GM15510 (cell line): ENCODE measurements at regions not wholly inside any gene's neighbourhood (a gene's known extent, or its start where the extent isn't known, plus 50 kb on each side); places are given as distances from the start of the nearest gene placed in this dataset.

Source experiments
- POLR2A ChIP-seq: IDR thresholded peaks from 3 replicates; pipeline ENCODE4 v1.6.1; 2011; ENCODE audit warnings: borderline replicate concordance; ENCODE audit not compliant: insufficient read length; ENCODE audit errors: extremely low read depth

GRCh38 chr5:8701251-8701650 is 832.3 kb downstream of the MTRR start:
- TF ChIP-seq POLR2A = no peak

GRCh38 chr5:8710426-8710930 is 835.4 kb downstream of the SEMA5A start:
- no peak for TF ChIP-seq POLR2A

- no peak for TF ChIP-seq POLR2A
These were observed 831.7 kb downstream of the SEMA5A start for GRCh38 chr5:8714198-8714597.

DNA sequence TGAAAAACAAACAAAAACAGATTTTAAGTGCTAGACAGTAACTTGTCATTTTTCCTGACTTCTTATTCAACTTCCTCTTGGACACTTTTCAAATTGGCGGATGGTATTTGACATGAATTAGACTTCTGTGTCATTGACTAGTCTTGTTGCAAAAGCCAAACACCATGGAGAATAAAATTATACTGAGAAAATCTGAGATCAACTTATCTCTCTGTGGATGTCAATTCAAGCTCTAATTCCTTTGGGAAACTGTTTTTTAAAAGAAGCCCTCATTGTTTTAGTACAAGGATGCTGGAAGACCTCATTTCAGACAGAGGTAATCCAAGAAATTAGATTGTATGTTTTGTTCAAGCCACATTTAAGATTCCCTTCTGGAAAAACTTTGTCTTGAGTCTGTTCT is 831.0 kb downstream of the SEMA5A start:
- TF ChIP-seq POLR2A = no peak

GRCh38 chr5:8719796-8720195 is 826.1 kb downstream of the SEMA5A start:
- no peak for TF ChIP-seq POLR2A

GRCh38 chr5:8720506-8720905 is 825.4 kb downstream of the SEMA5A start:
- TF ChIP-seq POLR2A = no peak

DNA sequence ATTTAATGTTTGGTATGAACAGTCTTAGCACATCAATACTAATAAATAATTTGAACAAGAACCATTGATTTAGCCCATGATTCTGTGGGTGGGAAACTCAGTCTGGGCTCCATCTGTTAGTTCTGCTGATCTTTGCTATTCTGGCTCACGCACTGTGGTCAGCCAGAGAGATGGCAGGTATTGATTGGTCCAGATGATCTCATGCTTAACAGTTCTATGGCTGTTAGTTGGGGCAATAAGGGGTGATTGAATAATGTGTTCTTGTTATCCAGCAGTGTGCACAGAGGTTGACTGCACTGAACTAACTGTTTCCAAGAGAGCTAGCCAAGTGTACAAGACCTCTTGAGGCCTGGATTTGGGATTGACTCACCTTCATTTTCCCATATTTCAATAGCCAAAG is 824.3 kb downstream of the SEMA5A start:
- TF ChIP-seq POLR2A = no peak

- no peak for TF ChIP-seq POLR2A
These were observed 819.4 kb downstream of the SEMA5A start for GRCh38 chr5:8726383-8727036.

GRCh38 chr5:8727396-8727795 is 818.5 kb downstream of the SEMA5A start:
- TF ChIP-seq POLR2A = no peak

- TF ChIP-seq POLR2A = no peak
These were observed 816.4 kb downstream of the SEMA5A start for GRCh38 chr5:8729437-8729836.

DNA sequence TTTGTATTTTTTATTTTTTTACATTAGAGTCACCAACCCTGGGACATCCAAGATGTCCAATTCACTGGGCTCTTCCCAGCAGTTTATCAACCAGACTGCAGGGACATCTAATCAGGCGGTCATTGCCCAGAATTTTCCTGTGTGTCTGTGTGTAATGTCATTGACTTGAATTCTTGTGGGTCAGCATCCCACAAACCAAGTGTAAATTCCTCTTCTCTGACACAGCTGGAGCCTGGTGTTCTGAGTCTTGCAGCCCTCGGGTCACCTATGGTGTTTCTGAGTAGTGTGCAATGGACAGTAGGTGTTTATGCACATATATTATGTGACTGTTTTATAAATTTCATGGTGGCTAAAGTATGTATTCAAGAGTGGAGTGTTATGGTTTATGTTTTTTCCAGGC is 815.7 kb downstream of the SEMA5A start:
- no peak for TF ChIP-seq POLR2A

GRCh38 chr5:8740595-8740994 is 805.3 kb downstream of the SEMA5A start:
- TF ChIP-seq POLR2A = no peak

- no peak for TF ChIP-seq POLR2A
These were observed 796.3 kb downstream of the SEMA5A start for GRCh38 chr5:8749556-8749955.

GRCh38 chr5:8750100-8750499 is 795.8 kb downstream of the SEMA5A start:
- no peak for TF ChIP-seq POLR2A

DNA sequence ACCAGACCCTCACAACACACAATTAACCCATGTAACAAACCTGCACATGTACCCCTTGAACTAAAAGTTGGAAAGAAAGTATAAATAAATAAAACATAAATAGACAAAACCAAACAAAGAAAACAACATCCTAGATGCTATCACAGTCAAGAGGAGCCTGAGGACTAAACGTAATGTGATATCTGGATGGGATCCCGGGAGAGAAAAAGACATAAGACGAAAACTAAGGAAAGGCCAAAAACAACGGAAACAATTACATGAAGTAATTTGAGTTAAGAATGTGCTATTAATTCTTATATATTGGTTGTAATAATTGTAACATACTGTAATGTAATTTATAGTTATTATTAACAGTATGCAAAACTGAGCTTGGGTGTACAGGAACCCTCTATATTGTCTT is 793.9 kb downstream of the SEMA5A start:
- TF ChIP-seq POLR2A = no peak

GRCh38 chr5:8752595-8752994 is 793.3 kb downstream of the SEMA5A start:
- no peak for TF ChIP-seq POLR2A
